H1 (cell line): ENCODE measurements at regions not wholly inside any gene's neighbourhood (a gene's known extent, or its start where the extent isn't known, plus 50 kb on each side); places are given as distances from the start of the nearest gene placed in this dataset.

Experiments used
- CTCF ChIA-PET: fragments of 300-600 bp; sonication (Branson Sonifier 250); formaldehyde crosslinking; loops from one replicate; lab custom pipeline; 2021; ENCODE audit not compliant: partially characterized antibody; lab: Charles Lee
- POLR2A ChIA-PET: fragments of 300-600 bp; sonication (Branson Sonifier 250); formaldehyde crosslinking; loops from one replicate; lab custom pipeline; 2021; ENCODE audit warnings: inconsistent platforms; ENCODE audit not compliant: partially characterized antibody; lab: Charles Lee
- DNase-seq, 2 experiments: peaks; one replicate each; pipeline versions ENCODE4 v3.0.0 to v3.0.0-alpha.2; 2010 to 2022; ENCODE audit warnings: low spot score in 2 of 2, low read depth in 1 of 2, mixed read lengths in 1 of 2
- FAIRE-seq: peaks from 2 replicates; lab custom pipeline; 2011; peaks lifted over from hg19 to GRCh38; lab: Jason Lieb, UNC
- H2AFZ ChIP-seq: 2 replicates; pipeline ENCODE4 v1.8.1; 2012; ENCODE audit warnings: low read length, inconsistent platforms
- H2AK5ac ChIP-seq: 2 replicates; pipeline ENCODE4 v1.6.1; 2013; ENCODE audit warnings: low read depth, low read length
- H2BK120ac ChIP-seq: replicated peaks from 2 replicates; pipeline ENCODE3; 2013; ENCODE audit warnings: low read depth, low read length, inconsistent platforms
- H2BK12ac ChIP-seq: 2 replicates; pipeline ENCODE4 v1.6.1; 2013; ENCODE audit warnings: low read depth, low read length
- H2BK15ac ChIP-seq: 2 replicates; pipeline ENCODE4 v1.6.1; 2013; ENCODE audit warnings: low read length
- H2BK20ac ChIP-seq: 2 replicates; pipeline ENCODE4 v1.6.1; 2013; ENCODE audit warnings: low read length
- H2BK5ac ChIP-seq: 2 replicates; pipeline ENCODE4 v1.6.1; 2013; ENCODE audit warnings: low read depth, low read length
- H3K14ac ChIP-seq: 2 replicates; pipeline ENCODE4 v1.6.1; 2013; ENCODE audit warnings: inconsistent platforms; ENCODE audit not compliant: insufficient read length
- H3K18ac ChIP-seq: 2 replicates; pipeline ENCODE4 v1.6.1; 2013; ENCODE audit warnings: low read length; ENCODE audit errors: extremely low read depth
- H3K23ac ChIP-seq: 2 replicates; pipeline ENCODE4 v1.6.1; 2013; ENCODE audit warnings: inconsistent platforms; ENCODE audit not compliant: insufficient read length
- H3K23me2 ChIP-seq: 2 replicates; pipeline ENCODE4 v1.6.1; 2013; ENCODE audit warnings: low read depth, low read length
- H3K27ac ChIP-seq: 2 replicates; pipeline ENCODE4 v1.6.1; 2011; ENCODE audit warnings: low read depth, low read length, inconsistent platforms
- H3K27me3 ChIP-seq, 4 experiments: replicated peaks in 1 of 4; 1 replicate in 1 of 4; 2 replicates in 3 of 4; pipeline versions ENCODE4 v1.6.1 to v1.8.1; 2011 to 2013; ENCODE audit warnings: low read length in 3 of 4, mild to moderate bottlenecking in 3 of 4, inconsistent platforms in 2 of 4, mixed read lengths in 2 of 4, moderate library complexity in 1 of 4; ENCODE audit not compliant: control insufficient read depth in 3 of 4, insufficient read depth in 3 of 4; ENCODE audit errors: extremely low read depth in 1 of 4
- H3K36me3 ChIP-seq, 4 experiments: 2 replicates each; pipeline versions ENCODE4 v1.6.1 to v1.8.1; 2011 to 2013; ENCODE audit warnings: mild to moderate bottlenecking in 4 of 4, low read length in 3 of 4, moderate library complexity in 2 of 4, control low read depth in 1 of 4, inconsistent platforms in 1 of 4; ENCODE audit not compliant: insufficient read depth in 4 of 4, control insufficient read depth in 2 of 4
- H3K4ac ChIP-seq: replicated peaks from 2 replicates; pipeline ENCODE3; 2013; ENCODE audit warnings: low read length, low read depth, mixed read lengths, inconsistent platforms; ENCODE audit not compliant: insufficient read length
- H3K4me1 ChIP-seq, 4 experiments: replicated peaks in 1 of 4; 1 replicate in 1 of 4; 2 replicates in 3 of 4; pipeline versions ENCODE4 v1.6.1 to v1.8.1; 2011 to 2013; ENCODE audit warnings: low read length in 3 of 4, inconsistent platforms in 2 of 4, mixed read lengths in 1 of 4; ENCODE audit not compliant: insufficient read depth in 4 of 4, control insufficient read depth in 3 of 4
- H3K4me2 ChIP-seq, 2 experiments: 2 replicates each; pipeline versions ENCODE4 v1.6.1 to v1.8.1; 2011 to 2013; ENCODE audit warnings: low read depth in 2 of 2, low read length in 2 of 2, control low read depth in 1 of 2, inconsistent platforms in 1 of 2, mild to moderate bottlenecking in 1 of 2; ENCODE audit not compliant: insufficient read depth in 1 of 2
- H3K4me3 ChIP-seq, 4 experiments: fragments of 200-600, 300-600 bp in 1 of 4; sonication (generic), shearing (Covaris generic), sonication (Bioruptor Twin) in 1 of 4; 2 replicates each; pipeline versions ENCODE4 v1.5.1 to v1.8.1; 2011 to 2016; ENCODE audit warnings: low read length in 4 of 4, low read depth in 3 of 4, control low read depth in 2 of 4, inconsistent platforms in 2 of 4, mild to moderate bottlenecking in 2 of 4, mixed read lengths in 1 of 4, moderate library complexity in 1 of 4; ENCODE audit not compliant: insufficient read depth in 2 of 4; ENCODE audit errors: extremely low read depth in 1 of 4
- H3K56ac ChIP-seq: replicated peaks from 2 replicates; pipeline ENCODE3; 2013; ENCODE audit warnings: low read depth, mild to moderate bottlenecking, mixed read lengths, low read length, inconsistent platforms; ENCODE audit not compliant: insufficient read length
- H3K79me1 ChIP-seq: 2 replicates; pipeline ENCODE4 v1.6.1; 2013; ENCODE audit warnings: low read depth, low read length, control low read depth
- H3K79me2 ChIP-seq, 2 experiments: 2 replicates each; pipeline versions ENCODE4 v1.6.1 to v1.8.1; 2012 to 2013; ENCODE audit warnings: low read length in 2 of 2, mild to moderate bottlenecking in 2 of 2, inconsistent platforms in 1 of 2; ENCODE audit not compliant: insufficient read depth in 2 of 2, control insufficient read depth in 1 of 2
- H3K9ac ChIP-seq, 4 experiments: replicated peaks in 1 of 4; 1 replicate in 1 of 4; 2 replicates in 3 of 4; pipeline versions ENCODE4 v1.6.1 to v1.8.1; 2011 to 2013; ENCODE audit warnings: low read depth in 3 of 4, low read length in 3 of 4, control low read depth in 2 of 4, mild to moderate bottlenecking in 2 of 4, moderate library complexity in 2 of 4, inconsistent platforms in 1 of 4; ENCODE audit errors: extremely low read depth in 1 of 4
- H3K9me3 ChIP-seq, 2 experiments: 2 replicates each; pipeline versions ENCODE4 v1.6.1 to v1.8.1; 2012 to 2013; ENCODE audit warnings: mild to moderate bottlenecking in 2 of 2, moderate library complexity in 2 of 2, control low read depth in 1 of 2, inconsistent platforms in 1 of 2, low read depth in 1 of 2, low read length in 1 of 2, mixed read lengths in 1 of 2; ENCODE audit not compliant: insufficient read depth in 2 of 2
- H4K20me1 ChIP-seq, 2 experiments: replicated peaks in 1 of 2; 2 replicates each; pipeline versions ENCODE3 to v1.8.1; 2011 to 2013; ENCODE audit warnings: inconsistent platforms in 2 of 2, low read length in 2 of 2, mild to moderate bottlenecking in 1 of 2; ENCODE audit not compliant: insufficient read depth in 2 of 2, control insufficient read depth in 1 of 2
- H4K5ac ChIP-seq: 2 replicates; pipeline ENCODE4 v1.6.1; 2013; ENCODE audit warnings: low read length, low read depth, mixed read lengths, inconsistent platforms; ENCODE audit not compliant: insufficient read length
- H4K8ac ChIP-seq: 2 replicates; pipeline ENCODE4 v1.8.0; 2013; ENCODE audit warnings: mild to moderate bottlenecking, moderate library complexity, low read length, inconsistent platforms; ENCODE audit not compliant: insufficient read depth; ENCODE audit errors: extremely low read depth
- H4K91ac ChIP-seq: replicated peaks from 2 replicates; pipeline ENCODE3; 2013; ENCODE audit warnings: low read length, mixed read lengths, inconsistent platforms; ENCODE audit not compliant: insufficient read length
- CBX5 ChIP-seq: fragments of 300-800, 300-1000 bp; sonication (generic); IDR thresholded peaks from 2 replicates; pipeline ENCODE4 v1.7.1; 2016; ENCODE audit warnings: antibody characterized with exemption, low read length, low read depth
- CHD2 ChIP-seq: IDR thresholded peaks from 2 replicates; pipeline ENCODE4 v1.6.1; 2012; ENCODE audit warnings: low read length, improper control_type of control experiment
- JUN ChIP-seq: IDR thresholded peaks from 2 replicates; pipeline ENCODE4 v1.6.1; 2011; ENCODE audit warnings: low read depth, mild to moderate bottlenecking, improper control_type of control experiment, low read length
- KDM1A ChIP-seq: fragments of 200-600, 300-600 bp; sonication (generic); IDR thresholded peaks from 2 replicates; pipeline ENCODE4 v1.7.1; 2016; ENCODE audit warnings: mild to moderate bottlenecking, low read length, borderline replicate concordance
- RFX5 ChIP-seq: IDR thresholded peaks from 2 replicates; pipeline ENCODE4 v1.6.1; 2011; ENCODE audit warnings: low read depth, low read length, improper control_type of control experiment, borderline replicate concordance
- SP2 ChIP-seq: IDR thresholded peaks from 2 replicates; pipeline ENCODE4 v1.6.1; 2012; ENCODE audit warnings: mild to moderate bottlenecking, low read length, inconsistent platforms
- WGBS, 2 experiments: shearing (Covaris generic) in 1 of 2; methylation state at CpG; one replicate each; pipeline versions ENCODE4 v1.1.6 to v1.1.7; 2013 to 2015; ENCODE audit warnings: low lambda C conversion rate in 2 of 2, mixed read lengths in 2 of 2, inconsistent platforms in 1 of 2, low coverage in 1 of 2, missing lambda C conversion rate in 1 of 2; ENCODE audit not compliant: insufficient replicate concordance in 2 of 2, insufficient coverage in 1 of 2, insufficient read length in 1 of 2; ENCODE audit errors: extremely low coverage in 1 of 2, missing lambda C conversion rate in 1 of 2; 5-methylcytosine and 5-hydroxymethylcytosine counted together

DNA sequence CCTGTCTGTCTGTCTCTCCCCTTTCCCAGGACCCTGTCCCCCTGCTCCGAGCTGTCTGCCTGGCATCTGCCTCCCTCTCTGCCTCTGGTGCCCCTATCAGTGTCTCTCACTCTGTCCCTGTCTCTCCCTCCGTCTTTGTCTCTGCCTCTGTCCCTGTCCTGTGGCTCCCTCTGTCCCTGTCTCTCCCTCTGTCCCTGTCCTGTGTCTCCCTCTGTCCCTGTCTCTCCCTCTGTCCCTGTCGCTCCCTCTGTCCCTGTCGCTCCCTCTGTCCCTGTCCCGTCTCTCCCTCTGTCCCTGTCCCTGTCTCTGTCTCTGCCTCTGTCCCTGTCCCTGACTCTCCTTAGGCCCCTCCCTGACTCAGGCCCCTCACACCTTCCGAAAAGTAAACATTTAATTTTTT lies 75.0 kb upstream of the PAX2 start:
- H3K79me2 ChIP-seq = no peaks in the 10 kb centered on the region
- peaks cover 2 to 6% of the 10 kb centered on the region in 2 experiments for H4K20me1 ChIP-seq
- DNase-seq = no peak
- H2BK120ac ChIP-seq = no peak overlapping the region
- no peak overlapping the region for H2BK12ac ChIP-seq
- no peak overlapping the region for H3K18ac ChIP-seq
- H2AFZ ChIP-seq = no peak overlapping the region
- TF ChIP-seq CHD2 (no peak), KDM1A (no peak), CBX5 (no peak), JUN (no peak), SP2 (no peak), RFX5 (no peak)
- TF ChIP-seq, all 59 proteins: peak for 0
- H3K14ac ChIP-seq = no peak overlapping the region
- no peaks in the 10 kb centered on the region for H3K36me3 ChIP-seq
- ChIA-PET POLR2A (no interaction called here), CTCF (interaction anchor here (0.5 to 4.1 kb wide), 26 partner anchors 8 to 329 kb away, joined by 3 to 34 read pairs (median 3); no protein-coding TSS in a partner anchor)
- 68% methylated on average over 6 of the region's 6 CpGs; no CpG with 5 or more reads in 1 of the 2 experiments for WGBS, 2 experiments
- no peak overlapping the region for H3K23ac ChIP-seq
- H4K5ac ChIP-seq = no peak overlapping the region
- no peaks in the 10 kb centered on the region for H3K9me3 ChIP-seq
- H3K27ac ChIP-seq = no peak overlapping the region
- no peak overlapping the region for H2BK5ac ChIP-seq
- no peak for FAIRE-seq
- no peak overlapping the region for H3K56ac ChIP-seq
- no peaks in the 10 kb centered on the region for H3K79me1 ChIP-seq
- peaks cover 0 to 37% (median 27%) of the 10 kb centered on the region in 4 experiments; a peak in 6 of 7 replicates for H3K27me3 ChIP-seq
- peak overlapping the region; percentile 29 for H3K4ac ChIP-seq
- H3K4me1 ChIP-seq = peaks cover 4 to 15% (median 9%) of the 10 kb centered on the region in 4 experiments
- peaks cover 6% of the 10 kb centered on the region; the same call in 1 of the 2 replicates for H3K23me2 ChIP-seq
- peak overlapping the region in 3 of 4 experiments; percentile 33 to 54 (median 38); a peak in 4 of 8 replicates for H3K4me3 ChIP-seq
- H3K9ac ChIP-seq = no peak overlapping the region
- H2AK5ac ChIP-seq = peak overlapping the region; percentile 72; the same call in 1 of the 2 replicates
- H2BK15ac ChIP-seq = no peak overlapping the region
- no peak overlapping the region for H4K8ac ChIP-seq
- 0 out of 2 replicates have a peak overlapping the region, but pooled peaks have one; percentile 80 for H2BK20ac ChIP-seq
- no peak overlapping the region for H4K91ac ChIP-seq
- H3K4me2 ChIP-seq = peak overlapping the region; percentile 19 to 70; a peak in 3 of 4 replicates
